GM10248 (cell line): ENCODE measurements at regions not wholly inside any gene's neighbourhood (a gene's known extent, or its start where the extent isn't known, plus 50 kb on each side); places are given as distances from the start of the nearest gene placed in this dataset.

Source experiments
- CTCF ChIA-PET: fragments of 300-600 bp; sonication (Branson Sonifier 250); formaldehyde crosslinking; extraction: SDS; loops from one replicate; lab custom pipeline; 2021; ENCODE audit warnings: antibody characterized with exemption; lab: Yijun Ruan, JAX
- POLR2A ChIA-PET: fragments of 350-650 bp; sonication (Branson Sonifier 250); formaldehyde crosslinking; extraction: SDS; loops from one replicate; lab custom pipeline; 2020; ENCODE audit warnings: antibody characterized with exemption; lab: Yijun Ruan, JAX
- DNase-seq: peaks from one replicate; pipeline ENCODE4 v3.0.0; 2012; ENCODE audit errors: extremely low spot score
- CTCF ChIP-seq: IDR thresholded peaks from 2 replicates; pipeline ENCODE4 v1.5.1; 2012; ENCODE audit warnings: mild to moderate bottlenecking, low read depth; ENCODE audit errors: extremely low read depth, missing control alignments, control extremely low read depth

GRCh38 chr5:111635151-111635902, 121.7 kb downstream of the NREP start:
- DNase-seq = no peak
- CTCF ChIA-PET = no interaction called here
- POLR2A ChIA-PET = no interaction called here
- TF ChIP-seq CTCF = no peak

- CTCF ChIA-PET = no interaction called here
Measured at GRCh38 chr5:111631328-111631727, 119.0 kb upstream of the STARD4 start.

GRCh38 chr5:111628901-111629300, 116.6 kb upstream of the STARD4 start:
- DNase-seq = no peak
- ChIA-PET POLR2A (no interaction called here), CTCF (no interaction called here)
- no peak for TF ChIP-seq CTCF

More at GRCh38 chr5:111631328-111631727, 119.0 kb upstream of the STARD4 start:
- POLR2A ChIA-PET = no interaction called here
- no peak for DNase-seq
- no peak for TF ChIP-seq CTCF

- ChIA-PET CTCF (no interaction called here), POLR2A (no interaction called here)
- TF ChIP-seq CTCF = no peak
Measured at GRCh38 chr5:111627862-111628261, 115.5 kb upstream of the STARD4 start.

GRCh38 chr5:111626473-111627148, 114.3 kb upstream of the STARD4 start:
- CTCF ChIA-PET = no interaction called here
- POLR2A ChIA-PET = no interaction called here
- no peak for TF ChIP-seq CTCF
- DNase-seq = no peak

More at GRCh38 chr5:111627862-111628261, 115.5 kb upstream of the STARD4 start:
- DNase-seq = no peak

- no peak for DNase-seq
- TF ChIP-seq CTCF = no peak
- ChIA-PET CTCF (no interaction called here), POLR2A (no interaction called here)
Measured at GRCh38 chr5:111618623-111619271, 106.4 kb upstream of the STARD4 start.
